ENCODE measurements at regions not wholly inside any gene's neighbourhood (a gene's known extent, or its start where the extent isn't known, plus 50 kb on each side); places are given as distances from the start of the nearest gene placed in this dataset.

DNA sequence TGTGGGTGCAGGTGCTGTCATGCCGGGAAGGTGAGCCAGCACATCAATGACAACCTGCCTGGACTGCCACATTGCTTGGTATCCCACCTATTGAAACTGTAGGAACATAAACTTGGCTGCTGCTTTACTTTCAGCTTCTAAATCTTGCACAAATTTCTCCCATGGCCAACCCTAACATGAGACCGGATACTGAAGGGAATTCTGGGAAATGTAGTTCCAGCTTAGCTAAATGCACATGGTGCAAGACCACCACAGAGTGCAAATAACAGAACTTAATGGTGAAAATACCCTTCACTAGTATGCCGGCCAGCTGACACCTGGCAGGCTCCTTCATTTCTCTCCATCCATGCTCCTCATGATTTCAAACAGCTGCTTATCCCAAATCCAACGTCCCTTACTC, 247.4 kb downstream of the ARRDC4 start:
- no peaks in the 10 kb centered on the region; the same call in 1 of the 2 replicates for H4K20me1 ChIP-seq (ENCODE audit: insufficient read depth)
- no TSS peak for BruUV-seq (replicated peaks)
- peaks cover 5% of the 10 kb centered on the region; the same call in 1 of the 2 replicates for H3K27me3 ChIP-seq (ENCODE audit: insufficient read depth, low read depth)
- ChIA-PET CTCF (no interaction called here), POLR2A (ENCODE audit: unreplicated experiment) (no interaction called here)
- no peak overlapping the region for H3K4me2 ChIP-seq
- no peak overlapping the region for H2AFZ ChIP-seq
- no peaks in the 10 kb centered on the region for H3F3A ChIP-seq (ENCODE audit: insufficient read depth, low read depth)
- H3K27ac ChIP-seq, result no peak overlapping the region
- no peaks in the 10 kb centered on the region for H3K4me1 ChIP-seq (replicated peaks; ENCODE audit: insufficient read depth)
- DNase-seq, result no peak
- H3K4me3 ChIP-seq, result no peak overlapping the region
- no peaks in the 10 kb centered on the region for H3K9me2 ChIP-seq (ENCODE audit: insufficient read depth)
- no peaks in the 10 kb centered on the region for H3K36me3 ChIP-seq (ENCODE audit: low read depth)
- H3K79me2 ChIP-seq (ENCODE audit: low read depth), result no peaks in the 10 kb centered on the region
- intact Hi-C loops (cut with micrococcal nuclease; ENCODE audit: unreplicated experiment), result no loop called here
- no peaks in the 10 kb centered on the region for H3K9me3 ChIP-seq (ENCODE audit: insufficient read depth, low read depth)
- TF ChIP-seq EZH2 (IDR thresholded peaks at IDR 0.05; ENCODE audit: low read depth), result no peak
- TF ChIP-seq, protein P1, sequence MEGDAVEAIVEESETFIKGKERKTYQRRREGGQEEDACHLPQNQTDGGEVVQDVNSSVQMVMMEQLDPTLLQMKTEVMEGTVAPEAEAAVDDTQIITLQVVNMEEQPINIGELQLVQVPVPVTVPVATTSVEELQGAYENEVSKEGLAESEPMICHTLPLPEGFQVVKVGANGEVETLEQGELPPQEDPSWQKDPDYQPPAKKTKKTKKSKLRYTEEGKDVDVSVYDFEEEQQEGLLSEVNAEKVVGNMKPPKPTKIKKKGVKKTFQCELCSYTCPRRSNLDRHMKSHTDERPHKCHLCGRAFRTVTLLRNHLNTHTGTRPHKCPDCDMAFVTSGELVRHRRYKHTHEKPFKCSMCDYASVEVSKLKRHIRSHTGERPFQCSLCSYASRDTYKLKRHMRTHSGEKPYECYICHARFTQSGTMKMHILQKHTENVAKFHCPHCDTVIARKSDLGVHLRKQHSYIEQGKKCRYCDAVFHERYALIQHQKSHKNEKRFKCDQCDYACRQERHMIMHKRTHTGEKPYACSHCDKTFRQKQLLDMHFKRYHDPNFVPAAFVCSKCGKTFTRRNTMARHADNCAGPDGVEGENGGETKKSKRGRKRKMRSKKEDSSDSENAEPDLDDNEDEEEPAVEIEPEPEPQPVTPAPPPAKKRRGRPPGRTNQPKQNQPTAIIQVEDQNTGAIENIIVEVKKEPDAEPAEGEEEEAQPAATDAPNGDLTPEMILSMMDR (conservative IDR thresholded peaks at IDR 0.05), result no peak

DNA sequence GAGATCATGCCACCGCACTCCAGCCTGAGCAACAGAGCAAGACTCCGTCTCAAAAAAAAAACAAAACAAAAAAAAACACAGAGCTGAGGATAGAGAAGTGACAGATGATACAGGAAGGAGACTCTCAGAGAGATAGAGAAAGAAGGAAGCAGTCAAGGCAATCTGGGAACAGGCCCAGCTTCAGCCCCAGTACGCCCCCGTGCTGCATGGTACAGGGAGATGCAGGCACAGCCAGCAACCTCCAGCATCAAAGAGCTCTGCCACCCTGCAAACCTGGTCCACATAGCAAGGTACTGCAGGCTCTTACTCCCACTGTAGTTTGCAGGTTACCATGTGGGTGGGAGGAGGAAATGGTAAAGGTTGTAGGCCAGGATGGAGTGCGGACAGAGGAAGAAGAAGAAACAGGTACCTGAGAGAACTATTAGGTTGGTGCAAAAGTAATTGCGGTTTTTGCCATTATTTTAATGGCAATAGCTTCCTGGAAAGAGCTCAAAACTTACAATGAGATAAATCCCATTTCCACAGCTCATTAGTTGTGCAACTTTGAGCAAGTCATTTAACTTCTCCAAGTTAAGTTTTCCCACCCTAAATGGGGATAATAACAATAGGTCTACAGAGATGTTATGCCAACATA, 253.0 kb downstream of the ARRDC4 start:
- no peaks in the 10 kb centered on the region for H3K9me3 ChIP-seq (ENCODE audit: insufficient read depth, low read depth)
- H3K4me1 ChIP-seq (replicated peaks; ENCODE audit: insufficient read depth), result no peaks in the 10 kb centered on the region
- TF ChIP-seq, protein P1 (conservative IDR thresholded peaks at IDR 0.05), result no peak
- TF ChIP-seq EZH2 (IDR thresholded peaks at IDR 0.05; ENCODE audit: low read depth), result no peak
- H3K79me2 ChIP-seq (ENCODE audit: low read depth), result no peaks in the 10 kb centered on the region
- intact Hi-C loops (cut with micrococcal nuclease; ENCODE audit: unreplicated experiment), result no loop called here
- H3K27ac ChIP-seq, result no peak overlapping the region
- DNase-seq, result no peak
- no peaks in the 10 kb centered on the region for H3F3A ChIP-seq (ENCODE audit: insufficient read depth, low read depth)
- no peak overlapping the region for H3K4me2 ChIP-seq
- no peak overlapping the region for H2AFZ ChIP-seq
- no peaks in the 10 kb centered on the region; the same call in 1 of the 2 replicates for H4K20me1 ChIP-seq (ENCODE audit: insufficient read depth)
- BruUV-seq (replicated peaks), result no TSS peak
- H3K4me3 ChIP-seq, result no peak overlapping the region
- CTCF ChIA-PET, result no interaction called here
- POLR2A ChIA-PET (ENCODE audit: unreplicated experiment), result no interaction called here
- H3K9me2 ChIP-seq (ENCODE audit: insufficient read depth), result no peaks in the 10 kb centered on the region
- peaks cover 30% of the 10 kb centered on the region; the same call in 1 of the 2 replicates for H3K27me3 ChIP-seq (ENCODE audit: insufficient read depth, low read depth)
- H3K36me3 ChIP-seq (ENCODE audit: low read depth), result no peaks in the 10 kb centered on the region

DNA sequence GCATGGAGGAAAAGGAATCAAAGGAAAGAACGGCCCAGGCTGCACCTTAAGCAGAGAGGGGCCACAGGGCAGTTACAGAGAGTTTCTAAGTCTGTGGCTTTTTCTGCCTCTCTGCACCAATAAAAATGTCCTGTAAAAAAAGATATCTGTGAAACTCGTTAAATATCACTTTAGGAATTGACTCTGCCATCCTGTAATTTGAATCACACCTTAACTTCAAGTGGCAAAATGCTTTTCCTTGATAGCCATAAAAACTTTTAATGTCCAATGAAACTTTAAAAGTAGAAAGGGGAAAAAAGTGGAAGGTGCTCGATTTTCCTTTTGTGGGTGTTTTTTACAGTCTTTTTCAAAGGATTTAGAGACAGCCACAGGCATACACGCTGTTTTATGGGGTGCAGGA, 255.7 kb downstream of the ARRDC4 start:
- Histone ChIP-seq H3K36me3 (ENCODE audit: low read depth) (no peaks in the 10 kb centered on the region), H3K27ac (no peak overlapping the region), H3K27me3 (ENCODE audit: insufficient read depth, low read depth) (peaks cover 25% of the 10 kb centered on the region; the same call in 1 of the 2 replicates), H3K79me2 (ENCODE audit: low read depth) (no peaks in the 10 kb centered on the region), H2AFZ (no peak overlapping the region), H3K4me2 (no peak overlapping the region), H3K9me2 (ENCODE audit: insufficient read depth) (no peaks in the 10 kb centered on the region), H3F3A (ENCODE audit: insufficient read depth, low read depth) (no peaks in the 10 kb centered on the region), H3K4me3 (no peak overlapping the region), H4K20me1 (ENCODE audit: insufficient read depth) (no peaks in the 10 kb centered on the region), H3K4me1 (replicated peaks; ENCODE audit: insufficient read depth) (no peaks in the 10 kb centered on the region), H3K9me3 (ENCODE audit: insufficient read depth, low read depth) (no peaks in the 10 kb centered on the region)
- no TSS peak for BruUV-seq (replicated peaks)
- no peak for TF ChIP-seq EZH2 (IDR thresholded peaks at IDR 0.05; ENCODE audit: low read depth)
- TF ChIP-seq, protein P1 (conservative IDR thresholded peaks at IDR 0.05), result no peak
- CTCF ChIA-PET, result no interaction called here
- DNase-seq, result no peak
- POLR2A ChIA-PET (ENCODE audit: unreplicated experiment), result no interaction called here
- intact Hi-C loops (cut with micrococcal nuclease; ENCODE audit: unreplicated experiment), result no loop called here
